Spleen (tissue), 7 donors: ENCODE measurements at regions not wholly inside any gene's neighbourhood (a gene's known extent, or its start where the extent isn't known, plus 50 kb on each side); places are given as distances from the start of the nearest gene placed in this dataset.
"Not testable (repeated sequence)": the region's sequence is repeated elsewhere in the genome, so short reads cannot be mapped to it uniquely, and the experiment has no call there.

Experiments used
- POLR2A ChIP-seq, 3 donors: fragments of 450-650 bp; IDR thresholded peaks; one replicate each; pipeline ENCODE4 v1.5.1; 2017; ENCODE audit warnings: antibody characterized with exemption in 3 of 3, mild to moderate bottlenecking in 1 of 3
- POLR2AphosphoS5 ChIP-seq, 3 donors: sonication (generic); formaldehyde crosslinking; IDR thresholded peaks; one replicate each; pipeline ENCODE4 v1.5.1; 2017; ENCODE audit warnings: antibody characterized with exemption in 3 of 3
- TF ChIP-seq, protein P1 (sequence below), 11 experiments: fragments of 200-600 bp in 7 of 11; fragments of 450-650 bp in 4 of 11; sonication (generic) in 4 of 11; IDR thresholded peaks in 8 of 11; conservative IDR thresholded peaks in 3 of 11; 1 replicate in 7 of 11; 2 replicates in 4 of 11; pipeline versions ENCODE4 v1.4.0 to v1.8.0; 2016 to 2021; ENCODE audit warnings: antibody characterized with exemption in 11 of 11, inconsistent platforms in 4 of 11, mild to moderate bottlenecking in 1 of 11
- donor health status: DM: no; HTN: no; CAD: no; lungs with moderate emphysema.
- donor health status: DM: no; HTN: no; CAD: no.
- donor health status: DM: no; HTN: no; CAD: no.

DNA sequence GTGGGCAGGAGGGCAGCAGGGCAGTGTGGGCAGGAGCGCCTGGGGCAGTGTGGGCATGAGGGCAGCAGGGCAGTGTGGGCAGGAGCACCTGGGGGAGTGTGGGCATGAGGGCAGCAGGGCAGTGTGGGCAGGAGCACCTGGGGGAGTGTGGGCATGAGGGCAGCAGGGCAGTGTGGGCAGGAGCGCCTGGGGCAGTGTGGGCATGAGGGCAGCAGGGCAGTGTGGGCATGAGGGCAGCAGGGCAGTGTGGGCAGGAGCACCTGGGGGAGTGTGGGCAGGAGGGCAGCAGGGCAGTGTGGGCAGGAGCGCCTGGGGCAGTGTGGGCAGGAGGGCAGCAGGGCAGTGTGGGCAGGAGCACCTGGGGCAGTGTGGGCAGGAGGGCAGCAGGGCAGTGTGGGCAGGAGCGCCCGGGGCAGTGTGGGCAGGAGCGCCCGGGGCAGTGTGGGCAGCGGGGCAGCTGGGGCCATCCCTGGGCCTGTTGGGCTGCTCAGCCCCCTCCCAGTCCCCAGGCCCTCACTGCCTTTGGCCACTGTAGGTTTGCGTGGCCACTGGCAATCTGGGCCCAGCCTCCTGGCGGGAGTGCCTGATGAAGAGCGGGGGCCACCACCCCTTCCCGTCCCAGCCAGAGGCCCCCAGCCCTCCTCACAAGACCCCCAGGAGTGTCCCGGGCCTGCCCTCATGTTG is 52.7 kb upstream of the NOTCH1 start:
- TF ChIP-seq, protein P1, sequence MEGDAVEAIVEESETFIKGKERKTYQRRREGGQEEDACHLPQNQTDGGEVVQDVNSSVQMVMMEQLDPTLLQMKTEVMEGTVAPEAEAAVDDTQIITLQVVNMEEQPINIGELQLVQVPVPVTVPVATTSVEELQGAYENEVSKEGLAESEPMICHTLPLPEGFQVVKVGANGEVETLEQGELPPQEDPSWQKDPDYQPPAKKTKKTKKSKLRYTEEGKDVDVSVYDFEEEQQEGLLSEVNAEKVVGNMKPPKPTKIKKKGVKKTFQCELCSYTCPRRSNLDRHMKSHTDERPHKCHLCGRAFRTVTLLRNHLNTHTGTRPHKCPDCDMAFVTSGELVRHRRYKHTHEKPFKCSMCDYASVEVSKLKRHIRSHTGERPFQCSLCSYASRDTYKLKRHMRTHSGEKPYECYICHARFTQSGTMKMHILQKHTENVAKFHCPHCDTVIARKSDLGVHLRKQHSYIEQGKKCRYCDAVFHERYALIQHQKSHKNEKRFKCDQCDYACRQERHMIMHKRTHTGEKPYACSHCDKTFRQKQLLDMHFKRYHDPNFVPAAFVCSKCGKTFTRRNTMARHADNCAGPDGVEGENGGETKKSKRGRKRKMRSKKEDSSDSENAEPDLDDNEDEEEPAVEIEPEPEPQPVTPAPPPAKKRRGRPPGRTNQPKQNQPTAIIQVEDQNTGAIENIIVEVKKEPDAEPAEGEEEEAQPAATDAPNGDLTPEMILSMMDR (IDR thresholded peaks at IDR 0.05 in 8 of 11, conservative IDR thresholded peaks at IDR 0.05 in 3 of 11), result not testable (repeated sequence)
- not testable (repeated sequence) for TF ChIP-seq POLR2A, POLR2AphosphoS5 (IDR thresholded peaks at IDR 0.05)
